ENCODE measurements at regions not wholly inside any gene's neighbourhood (a gene's known extent, or its start where the extent isn't known, plus 50 kb on each side); places are given as distances from the start of the nearest gene placed in this dataset.

GRCh38 chr14:100674897-100675619 is 51.6 kb upstream of the DLK1 start:
- H3K4me1 ChIP-seq (ENCODE audit: insufficient read depth, low read length) = peaks cover 16% of the 10 kb centered on the region
- H3K9me3 ChIP-seq (ENCODE audit: low read length) = no peaks in the 10 kb centered on the region
- DNase-seq (no peak), ATAC-seq (no peak)
- no peak overlapping the region for H2AFZ ChIP-seq (ENCODE audit: low read length)
- H3K79me2 ChIP-seq (ENCODE audit: low read length) = no peaks in the 10 kb centered on the region
- no peaks in the 10 kb centered on the region for H4K20me1 ChIP-seq (ENCODE audit: low read length)
- ChIA-PET CTCF (no interaction called here), POLR2A (ENCODE audit: unreplicated experiment) (no interaction called here)
- no peak for TF ChIP-seq CTCF (conservative IDR thresholded peaks at IDR 0.05; ENCODE audit: low read depth, low read length)
- no peak for TF ChIP-seq EZH2phosphoT487 (IDR thresholded peaks at IDR 0.05; ENCODE audit: borderline replicate concordance, low read length)
- no peak for TF ChIP-seq EZH2 (IDR thresholded peaks at IDR 0.05; ENCODE audit: low read length, unreplicated experiment)
- intact Hi-C loops (cut with micrococcal nuclease) = no loop called here
- H3K4me3 ChIP-seq (ENCODE audit: low read length) = no peak overlapping the region
- H3K27ac ChIP-seq (ENCODE audit: low read length) = no peak overlapping the region
- no TSS peak for BruUV-seq (replicated peaks)
- H3K36me3 ChIP-seq (ENCODE audit: low read depth, low read length) = no peaks in the 10 kb centered on the region
- H3K4me2 ChIP-seq (ENCODE audit: low read length) = no peak overlapping the region
- no peaks in the 10 kb centered on the region for H3K27me3 ChIP-seq (ENCODE audit: low read length)
- no peaks in the 10 kb centered on the region for H3K9me2 ChIP-seq (replicated peaks; ENCODE audit: low read length)
- H3F3A ChIP-seq (ENCODE audit: low read length, unreplicated experiment) = no peaks in the 10 kb centered on the region
- no peak overlapping the region for H3K9ac ChIP-seq (ENCODE audit: low read length)

GRCh38 chr14:100675699-100676684 is 50.7 kb upstream of the DLK1 start:
- CTCF ChIA-PET = no interaction called here

More at GRCh38 chr14:100675699-100676684, 50.7 kb upstream of the DLK1 start:
- H3K4me3 ChIP-seq (ENCODE audit: low read length) = no peak overlapping the region
- H3K9me3 ChIP-seq (ENCODE audit: low read length) = no peaks in the 10 kb centered on the region
- no TSS peak for BruUV-seq (replicated peaks)
- POLR2A ChIA-PET (ENCODE audit: unreplicated experiment) = no interaction called here
- no peak for TF ChIP-seq CTCF (conservative IDR thresholded peaks at IDR 0.05; ENCODE audit: low read depth, low read length)
- TF ChIP-seq EZH2 (IDR thresholded peaks at IDR 0.05; ENCODE audit: low read length, unreplicated experiment) = no peak
- no peak for TF ChIP-seq EZH2phosphoT487 (IDR thresholded peaks at IDR 0.05; ENCODE audit: borderline replicate concordance, low read length)
- H3K4me2 ChIP-seq (ENCODE audit: low read length) = peak overlapping the region; percentile 46; the same call in 1 of the 2 replicates
- intact Hi-C loops (cut with micrococcal nuclease) = no loop called here
- H3K4me1 ChIP-seq (ENCODE audit: insufficient read depth, low read length) = peaks cover 16% of the 10 kb centered on the region
- no peaks in the 10 kb centered on the region for H3K27me3 ChIP-seq (ENCODE audit: low read length)
- H3K79me2 ChIP-seq (ENCODE audit: low read length) = no peaks in the 10 kb centered on the region
- no peaks in the 10 kb centered on the region for H3K36me3 ChIP-seq (ENCODE audit: low read depth, low read length)
- no peaks in the 10 kb centered on the region for H3F3A ChIP-seq (ENCODE audit: low read length, unreplicated experiment)
- no peak overlapping the region for H3K27ac ChIP-seq (ENCODE audit: low read length)
- H4K20me1 ChIP-seq (ENCODE audit: low read length) = no peaks in the 10 kb centered on the region
- peak; percentile 70 for ATAC-seq
- H3K9ac ChIP-seq (ENCODE audit: low read length) = no peak overlapping the region
- H2AFZ ChIP-seq (ENCODE audit: low read length) = no peak overlapping the region
- DNase-seq = peak; percentile 25
- H3K9me2 ChIP-seq (replicated peaks; ENCODE audit: low read length) = no peaks in the 10 kb centered on the region
